ENCODE measurements at regions not wholly inside any gene's neighbourhood (a gene's known extent, or its start where the extent isn't known, plus 50 kb on each side); places are given as distances from the start of the nearest gene placed in this dataset.

- peaks cover 67% of the 10 kb centered on the region for H3K4me1 ChIP-seq (ENCODE audit: control insufficient read depth, extremely low read depth, insufficient read depth, low read length)
- no peaks in the 10 kb centered on the region for H3K79me2 ChIP-seq (ENCODE audit: control insufficient read depth, insufficient read depth, low read length)
- dilution Hi-C loops (cut with MboI; ENCODE audit: extremely low pct_ligation_motif_present, low sequenced_read_pairs) = no loop called here
- H2AFZ ChIP-seq (ENCODE audit: control insufficient read depth, low read length) = no peak overlapping the region
- peak overlapping the region; percentile 50 for H3K4me2 ChIP-seq (ENCODE audit: control insufficient read depth, extremely low read depth, insufficient read depth, low read depth, low read length)
- no peaks in the 10 kb centered on the region for H3K36me3 ChIP-seq (ENCODE audit: control insufficient read depth in 2 of 2, extremely low read depth in 1 of 2, insufficient read depth in 2 of 2, low read length in 2 of 2)
- DNase-seq (ENCODE audit: low read depth, low spot score) (peak; percentile 81), FAIRE-seq (peak; percentile 81)
- H3K9me3 ChIP-seq (ENCODE audit: control insufficient read depth, low read depth, low read length) = no peaks in the 10 kb centered on the region
- H3K27ac ChIP-seq (ENCODE audit: control insufficient read depth, insufficient read depth, low read length) = peak overlapping the region; percentile 98
- no peaks in the 10 kb centered on the region for H4K20me1 ChIP-seq (ENCODE audit: control insufficient read depth, extremely low read depth, insufficient read depth, low read length)
- TF ChIP-seq CTCF (optimal IDR thresholded peaks at IDR 0.05 in 1 of 3, IDR thresholded peaks at IDR 0.05 in 1 of 3, conservative IDR thresholded peaks at IDR 0.05 in 1 of 3; ENCODE audit: extremely low read depth in 1 of 3, insufficient read depth in 2 of 3, low read length in 3 of 3) (no peak), EZH2 (IDR thresholded peaks at IDR 0.05; ENCODE audit: low read length) (no peak)
- H3K4me3 ChIP-seq (ENCODE audit: control insufficient read depth in 2 of 3, extremely low read depth in 1 of 3, insufficient read depth in 2 of 3, low read depth in 1 of 3, low read length in 3 of 3) = no peak overlapping the region
- no peaks in the 10 kb centered on the region for H3K9me1 ChIP-seq (ENCODE audit: control insufficient read depth, extremely low read depth, insufficient read depth, low read length)
- H3K27me3 ChIP-seq (ENCODE audit: control insufficient read depth, extremely low read depth, insufficient read depth, low read length) = no peaks in the 10 kb centered on the region
- peak overlapping the region; percentile 73 for H3K9ac ChIP-seq (ENCODE audit: control insufficient read depth, extremely low read depth, insufficient read depth, low read length)
Observed at GRCh38 chr3:16067837-16068471, 106.5 kb upstream of the GALNT15 start.

DNA sequence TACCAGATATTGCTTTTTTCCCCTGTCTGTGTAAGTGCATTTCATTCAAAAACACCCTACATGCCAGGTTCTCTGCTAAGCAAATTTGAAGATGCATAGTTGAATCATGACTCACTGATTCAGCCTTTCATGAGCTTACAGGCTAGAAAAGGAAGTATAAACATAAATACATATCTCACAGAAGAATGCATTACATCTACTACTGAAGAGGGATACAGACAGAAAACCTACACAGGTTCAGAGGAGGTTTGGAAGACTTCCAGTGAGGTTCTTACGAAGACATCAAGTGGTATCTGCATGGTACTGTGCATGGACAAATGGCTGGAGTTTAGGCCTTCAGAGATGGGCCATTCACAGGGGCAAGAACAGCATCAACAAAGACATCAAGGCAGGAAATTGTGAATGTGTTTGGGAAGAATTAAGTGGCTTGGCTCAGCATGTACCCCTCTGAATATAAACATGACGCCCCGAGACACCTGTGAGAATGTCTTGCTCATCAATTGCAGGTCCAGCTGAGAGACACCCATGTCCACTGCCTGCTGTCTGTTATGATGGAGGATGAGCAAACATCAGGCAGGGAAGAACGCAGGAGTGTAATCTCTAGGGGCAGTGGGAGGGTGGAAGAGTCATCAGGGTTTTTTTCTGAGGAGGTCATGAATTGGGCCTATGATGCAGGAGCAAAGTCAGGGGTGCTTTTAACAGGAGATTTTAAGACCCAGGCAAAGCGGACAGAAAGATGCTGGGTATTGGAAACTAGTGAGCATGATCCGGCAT is 105.1 kb upstream of the GALNT15 start:
- dilution Hi-C loops (cut with MboI; ENCODE audit: extremely low pct_ligation_motif_present, low sequenced_read_pairs) = no loop called here
- no peaks in the 10 kb centered on the region for H3K27me3 ChIP-seq (ENCODE audit: control insufficient read depth, extremely low read depth, insufficient read depth, low read length)
- H3K9me1 ChIP-seq (ENCODE audit: control insufficient read depth, extremely low read depth, insufficient read depth, low read length) = no peaks in the 10 kb centered on the region
- peak overlapping the region; percentile 98 for H3K27ac ChIP-seq (ENCODE audit: control insufficient read depth, insufficient read depth, low read length)
- H2AFZ ChIP-seq (ENCODE audit: control insufficient read depth, low read length) = no peak overlapping the region
- H3K9ac ChIP-seq (ENCODE audit: control insufficient read depth, extremely low read depth, insufficient read depth, low read length) = peak overlapping the region; percentile 25
- FAIRE-seq (peak; percentile 75), DNase-seq (ENCODE audit: low read depth, low spot score) (peak; percentile 88)
- no peaks in the 10 kb centered on the region for H3K36me3 ChIP-seq (ENCODE audit: control insufficient read depth in 2 of 2, extremely low read depth in 1 of 2, insufficient read depth in 2 of 2, low read length in 2 of 2)
- H3K4me2 ChIP-seq (ENCODE audit: control insufficient read depth, extremely low read depth, insufficient read depth, low read depth, low read length) = peak overlapping the region; percentile 2
- H3K9me3 ChIP-seq (ENCODE audit: control insufficient read depth, low read depth, low read length) = no peaks in the 10 kb centered on the region
- H3K79me2 ChIP-seq (ENCODE audit: control insufficient read depth, insufficient read depth, low read length) = no peaks in the 10 kb centered on the region
- H3K4me1 ChIP-seq (ENCODE audit: control insufficient read depth, extremely low read depth, insufficient read depth, low read length) = peaks cover 80% of the 10 kb centered on the region
- no peaks in the 10 kb centered on the region for H4K20me1 ChIP-seq (ENCODE audit: control insufficient read depth, extremely low read depth, insufficient read depth, low read length)
- no peak overlapping the region for H3K4me3 ChIP-seq (ENCODE audit: control insufficient read depth in 2 of 3, extremely low read depth in 1 of 3, insufficient read depth in 2 of 3, low read depth in 1 of 3, low read length in 3 of 3)
- TF ChIP-seq CTCF (optimal IDR thresholded peaks at IDR 0.05 in 1 of 3, IDR thresholded peaks at IDR 0.05 in 1 of 3, conservative IDR thresholded peaks at IDR 0.05 in 1 of 3; ENCODE audit: extremely low read depth in 1 of 3, insufficient read depth in 2 of 3, low read length in 3 of 3) = no peak
- no peak for TF ChIP-seq EZH2 (IDR thresholded peaks at IDR 0.05; ENCODE audit: low read length)

All from keratinocyte (primary cell).